ENCODE measurements at regions not wholly inside any gene's neighbourhood (a gene's known extent, or its start where the extent isn't known, plus 50 kb on each side); places are given as distances from the start of the nearest gene placed in this dataset.

- 95 to 97% methylated on average over 2 of the region's 2 CpGs for WGBS, 2 experiments (ENCODE audit: insufficient coverage in 2 of 2)
- Histone ChIP-seq H3K4me1 (ENCODE audit: control insufficient read depth, insufficient read depth, low read length, poor library complexity, severe bottlenecking) (peaks cover 6% of the 10 kb centered on the region), H3K36me3 (ENCODE audit: control insufficient read depth, insufficient read depth, low read length) (no peaks in the 10 kb centered on the region), H3K27ac (ENCODE audit: low read depth, low read length, severe bottlenecking) (no peak overlapping the region), H3K4me3 (ENCODE audit: extremely low read depth, insufficient read depth, low read length, poor library complexity, severe bottlenecking) (no peak overlapping the region), H3K9me3 (ENCODE audit: control insufficient read depth, low read length) (no peaks in the 10 kb centered on the region)
Measured at GRCh38 chr16:72530434-72530833, 358.5 kb upstream of the PMFBP1 start.

- 94 to 100% methylated on average over 3 of the region's 3 CpGs for WGBS, 2 experiments (ENCODE audit: insufficient coverage in 2 of 2)
- Histone ChIP-seq H3K36me3 (ENCODE audit: control insufficient read depth, insufficient read depth, low read length) (no peaks in the 10 kb centered on the region), H3K9me3 (ENCODE audit: control insufficient read depth, low read length) (peaks cover 9% of the 10 kb centered on the region), H3K4me3 (ENCODE audit: extremely low read depth, insufficient read depth, low read length, poor library complexity, severe bottlenecking) (no peak overlapping the region), H3K4me1 (ENCODE audit: control insufficient read depth, insufficient read depth, low read length, poor library complexity, severe bottlenecking) (no peaks in the 10 kb centered on the region), H3K27ac (ENCODE audit: low read depth, low read length, severe bottlenecking) (no peak overlapping the region)
Measured at GRCh38 chr16:72523087-72523486, 351.1 kb upstream of the PMFBP1 start.

GRCh38 chr16:72517154-72517553, 345.2 kb upstream of the PMFBP1 start:
- no peaks in the 10 kb centered on the region for H3K4me1 ChIP-seq (ENCODE audit: control insufficient read depth, insufficient read depth, low read length, poor library complexity, severe bottlenecking)
- no peak overlapping the region for H3K4me3 ChIP-seq (ENCODE audit: extremely low read depth, insufficient read depth, low read length, poor library complexity, severe bottlenecking)
- H3K27ac ChIP-seq (ENCODE audit: low read depth, low read length, severe bottlenecking), result no peak overlapping the region
- WGBS, 2 experiments (ENCODE audit: insufficient coverage in 2 of 2), result 67 to 90% methylated on average over 1 to 2 of the region's 2 CpGs
- H3K36me3 ChIP-seq (ENCODE audit: control insufficient read depth, insufficient read depth, low read length), result no peaks in the 10 kb centered on the region
- peaks cover 4% of the 10 kb centered on the region for H3K9me3 ChIP-seq (ENCODE audit: control insufficient read depth, low read length)

- H3K4me1 ChIP-seq (ENCODE audit: control insufficient read depth, insufficient read depth, low read length, poor library complexity, severe bottlenecking), result no peaks in the 10 kb centered on the region
- 60% methylated on average over 1 of the region's 3 CpGs; no CpG with 5 or more reads in 1 of the 2 experiments for WGBS, 2 experiments (ENCODE audit: insufficient coverage in 2 of 2)
- no peak overlapping the region for H3K4me3 ChIP-seq (ENCODE audit: extremely low read depth, insufficient read depth, low read length, poor library complexity, severe bottlenecking)
- no peaks in the 10 kb centered on the region for H3K36me3 ChIP-seq (ENCODE audit: control insufficient read depth, insufficient read depth, low read length)
- no peaks in the 10 kb centered on the region for H3K9me3 ChIP-seq (ENCODE audit: control insufficient read depth, low read length)
- H3K27ac ChIP-seq (ENCODE audit: low read depth, low read length, severe bottlenecking), result no peak overlapping the region
Measured at GRCh38 chr16:72511171-72511570, 339.2 kb upstream of the PMFBP1 start.

- Histone ChIP-seq H3K4me1 (ENCODE audit: control insufficient read depth, insufficient read depth, low read length, poor library complexity, severe bottlenecking) (no peaks in the 10 kb centered on the region), H3K4me3 (ENCODE audit: extremely low read depth, insufficient read depth, low read length, poor library complexity, severe bottlenecking) (no peak overlapping the region), H3K27ac (ENCODE audit: low read depth, low read length, severe bottlenecking) (no peak overlapping the region), H3K36me3 (ENCODE audit: control insufficient read depth, insufficient read depth, low read length) (no peaks in the 10 kb centered on the region), H3K9me3 (ENCODE audit: control insufficient read depth, low read length) (no peaks in the 10 kb centered on the region)
- no CpG with 5 or more reads among the region's 1 CpG for WGBS, 2 experiments (ENCODE audit: insufficient coverage in 2 of 2)
Measured at GRCh38 chr16:72508191-72508590, 336.2 kb upstream of the PMFBP1 start.

GRCh38 chr16:72502594-72503005, 330.6 kb upstream of the PMFBP1 start:
- no peaks in the 10 kb centered on the region for H3K4me1 ChIP-seq (ENCODE audit: control insufficient read depth, insufficient read depth, low read length, poor library complexity, severe bottlenecking)
- H3K27ac ChIP-seq (ENCODE audit: low read depth, low read length, severe bottlenecking), result no peak overlapping the region
- H3K9me3 ChIP-seq (ENCODE audit: control insufficient read depth, low read length), result no peaks in the 10 kb centered on the region
- H3K36me3 ChIP-seq (ENCODE audit: control insufficient read depth, insufficient read depth, low read length), result no peaks in the 10 kb centered on the region
- no peak overlapping the region for H3K4me3 ChIP-seq (ENCODE audit: extremely low read depth, insufficient read depth, low read length, poor library complexity, severe bottlenecking)
- 80 to 86% methylated on average over 1 of the region's 1 CpG for WGBS, 2 experiments (ENCODE audit: insufficient coverage in 2 of 2)

- 100% methylated on average over 1 of the region's 3 CpGs for WGBS, 2 experiments (ENCODE audit: insufficient coverage in 2 of 2)
- Histone ChIP-seq H3K4me1 (ENCODE audit: control insufficient read depth, insufficient read depth, low read length, poor library complexity, severe bottlenecking) (no peaks in the 10 kb centered on the region), H3K27ac (ENCODE audit: low read depth, low read length, severe bottlenecking) (no peak overlapping the region), H3K9me3 (ENCODE audit: control insufficient read depth, low read length) (no peaks in the 10 kb centered on the region), H3K36me3 (ENCODE audit: control insufficient read depth, insufficient read depth, low read length) (no peaks in the 10 kb centered on the region), H3K4me3 (ENCODE audit: extremely low read depth, insufficient read depth, low read length, poor library complexity, severe bottlenecking) (no peak overlapping the region)
Measured at GRCh38 chr16:72501739-72502593, 330.0 kb upstream of the PMFBP1 start.

GRCh38 chr16:72500545-72500944, 328.6 kb upstream of the PMFBP1 start:
- Histone ChIP-seq H3K27ac (ENCODE audit: low read depth, low read length, severe bottlenecking) (no peak overlapping the region), H3K36me3 (ENCODE audit: control insufficient read depth, insufficient read depth, low read length) (no peaks in the 10 kb centered on the region), H3K9me3 (ENCODE audit: control insufficient read depth, low read length) (no peaks in the 10 kb centered on the region), H3K4me3 (ENCODE audit: extremely low read depth, insufficient read depth, low read length, poor library complexity, severe bottlenecking) (no peak overlapping the region), H3K4me1 (ENCODE audit: control insufficient read depth, insufficient read depth, low read length, poor library complexity, severe bottlenecking) (no peaks in the 10 kb centered on the region)
- 76 to 90% methylated on average over 2 to 4 of the region's 5 CpGs for WGBS, 2 experiments (ENCODE audit: insufficient coverage in 2 of 2)

- Histone ChIP-seq H3K36me3 (ENCODE audit: control insufficient read depth, insufficient read depth, low read length) (no peaks in the 10 kb centered on the region), H3K4me1 (ENCODE audit: control insufficient read depth, insufficient read depth, low read length, poor library complexity, severe bottlenecking) (no peaks in the 10 kb centered on the region), H3K4me3 (ENCODE audit: extremely low read depth, insufficient read depth, low read length, poor library complexity, severe bottlenecking) (no peak overlapping the region), H3K9me3 (ENCODE audit: control insufficient read depth, low read length) (no peaks in the 10 kb centered on the region), H3K27ac (ENCODE audit: low read depth, low read length, severe bottlenecking) (no peak overlapping the region)
- WGBS, 2 experiments (ENCODE audit: insufficient coverage in 2 of 2), result no CpG with 5 or more reads among the region's 9 CpGs
Measured at GRCh38 chr16:72493716-72494415, 321.9 kb upstream of the PMFBP1 start.

- no CpG with 5 or more reads among the region's 1 CpG for WGBS, 2 experiments (ENCODE audit: insufficient coverage in 2 of 2)
- Histone ChIP-seq H3K27ac (ENCODE audit: low read depth, low read length, severe bottlenecking) (no peak overlapping the region), H3K9me3 (ENCODE audit: control insufficient read depth, low read length) (no peaks in the 10 kb centered on the region), H3K36me3 (ENCODE audit: control insufficient read depth, insufficient read depth, low read length) (no peaks in the 10 kb centered on the region), H3K4me1 (ENCODE audit: control insufficient read depth, insufficient read depth, low read length, poor library complexity, severe bottlenecking) (no peaks in the 10 kb centered on the region), H3K4me3 (ENCODE audit: extremely low read depth, insufficient read depth, low read length, poor library complexity, severe bottlenecking) (no peak overlapping the region)
Measured at GRCh38 chr16:72487283-72487682, 315.3 kb upstream of the PMFBP1 start.

- WGBS, 2 experiments (ENCODE audit: insufficient coverage in 2 of 2), result 89 to 90% methylated on average over 2 to 3 of the region's 3 CpGs
- Histone ChIP-seq H3K9me3 (ENCODE audit: control insufficient read depth, low read length) (no peaks in the 10 kb centered on the region), H3K4me1 (ENCODE audit: control insufficient read depth, insufficient read depth, low read length, poor library complexity, severe bottlenecking) (no peaks in the 10 kb centered on the region), H3K27ac (ENCODE audit: low read depth, low read length, severe bottlenecking) (no peak overlapping the region), H3K4me3 (ENCODE audit: extremely low read depth, insufficient read depth, low read length, poor library complexity, severe bottlenecking) (no peak overlapping the region), H3K36me3 (ENCODE audit: control insufficient read depth, insufficient read depth, low read length) (no peaks in the 10 kb centered on the region)
Measured at GRCh38 chr16:72482695-72483094, 310.7 kb upstream of the PMFBP1 start.
